Naive B cell (primary cell): ENCODE measurements at regions not wholly inside any gene's neighbourhood (a gene's known extent, or its start where the extent isn't known, plus 50 kb on each side); places are given as distances from the start of the nearest gene placed in this dataset.
"Not testable (repeated sequence)": the region's sequence is repeated elsewhere in the genome, so short reads cannot be mapped to it uniquely, and the experiment has no call there.

Experiments used
- ATAC-seq, 2 donors: fragments of 150-1000 bp; cut with Tn5 transposase; 2 replicates each; pipeline ENCODE4 v1.10.0; 2021; ENCODE audit warnings: low read depth in 2 of 2, mild to moderate bottlenecking in 2 of 2, moderate library complexity in 2 of 2
- DNase-seq: peaks from one replicate; pipeline ENCODE4 v3.0.0; 2022
- H3K27ac Mint-ChIP-seq, 6 donors: one replicate each; pipeline ENCODE4 v1.8.0; 2020 to 2022; ENCODE audit warnings: mild to moderate bottlenecking in 6 of 6, mixed read lengths in 6 of 6, moderate library complexity in 5 of 6, inconsistent platforms in 2 of 6
- H3K27me3 Mint-ChIP-seq, 3 donors: one replicate each; pipeline ENCODE4 v1.8.0; 2021 to 2022; ENCODE audit warnings: mixed read lengths in 3 of 3, mild to moderate bottlenecking in 1 of 3
- H3K36me3 Mint-ChIP-seq, 2 donors: one replicate each; pipeline ENCODE4 v1.8.0; 2020 to 2022; ENCODE audit warnings: mixed read lengths in 2 of 2, inconsistent platforms in 1 of 2, mild to moderate bottlenecking in 1 of 2
- H3K4me1 Mint-ChIP-seq, 3 donors: one replicate each; pipeline ENCODE4 v1.8.0; 2020 to 2022; ENCODE audit warnings: mixed read lengths in 3 of 3, inconsistent platforms in 1 of 3, mild to moderate bottlenecking in 1 of 3, moderate library complexity in 1 of 3
- H3K4me3 Mint-ChIP-seq, 8 donors: one replicate each; pipeline ENCODE4 v1.8.0; 2020 to 2022; ENCODE audit warnings: mild to moderate bottlenecking in 8 of 8, mixed read lengths in 8 of 8, moderate library complexity in 8 of 8, inconsistent platforms in 2 of 8
- H3K9me3 Mint-ChIP-seq, 7 donors: one replicate each; pipeline ENCODE4 v1.8.0; 2020 to 2022; ENCODE audit warnings: mixed read lengths in 7 of 7, mild to moderate bottlenecking in 5 of 7, inconsistent platforms in 2 of 7, moderate library complexity in 1 of 7

- Mint-ChIP-seq H3K27ac (no peak overlapping the region), H3K9me3 (peaks cover 0 to 8% (median 5%) of the 10 kb centered on the region in 7 donors), H3K36me3 (no peaks in the 10 kb centered on the region), H3K4me3 (no peak overlapping the region), H3K4me1 (no peaks in the 10 kb centered on the region), H3K27me3 (no peaks in the 10 kb centered on the region)
- DNase-seq (no peak), ATAC-seq (no peak)
These were observed 169.0 kb upstream of the GJE1 start for GRCh38 chr6:141963543-141964295.

GRCh38 chr6:141957271-141957670 is 175.5 kb upstream of the GJE1 start:
- Mint-ChIP-seq H3K9me3 (peaks cover 11 to 49% (median 23%) of the 10 kb centered on the region in 7 donors), H3K27ac (no peak overlapping the region), H3K4me1 (no peaks in the 10 kb centered on the region), H3K27me3 (no peaks in the 10 kb centered on the region), H3K36me3 (peaks cover 3 to 14% of the 10 kb centered on the region in 2 donors), H3K4me3 (no peak overlapping the region)
- DNase-seq (no peak), ATAC-seq (no peak)

GRCh38 chr6:141956868-141957267 is 175.9 kb upstream of the GJE1 start:
- H3K4me3 Mint-ChIP-seq = no peak overlapping the region

GRCh38 chr6:141956046-141956761 is 176.5 kb upstream of the GJE1 start:
- H3K4me1 Mint-ChIP-seq = no peaks in the 10 kb centered on the region
- ATAC-seq (no peak), DNase-seq (no peak)
- H3K27ac Mint-ChIP-seq = no peak overlapping the region
- peaks cover 18 to 58% (median 27%) of the 10 kb centered on the region in 7 donors for H3K9me3 Mint-ChIP-seq
- H3K4me3 Mint-ChIP-seq = no peak overlapping the region
- H3K36me3 Mint-ChIP-seq = peaks cover 3 to 21% of the 10 kb centered on the region in 2 donors
- H3K27me3 Mint-ChIP-seq = no peaks in the 10 kb centered on the region

More at GRCh38 chr6:141956868-141957267, 175.9 kb upstream of the GJE1 start:
- Mint-ChIP-seq H3K9me3 (peaks cover 15 to 53% (median 25%) of the 10 kb centered on the region in 7 donors), H3K36me3 (peaks cover 3 to 18% of the 10 kb centered on the region in 2 donors), H3K27ac (no peak overlapping the region), H3K27me3 (no peaks in the 10 kb centered on the region), H3K4me1 (no peaks in the 10 kb centered on the region)
- DNase-seq (no peak), ATAC-seq (no peak)

GRCh38 chr6:141953072-141953471 is 179.7 kb upstream of the GJE1 start:
- H3K27ac Mint-ChIP-seq = no peak overlapping the region
- no peaks in the 10 kb centered on the region for H3K27me3 Mint-ChIP-seq
- peaks cover 3 to 21% of the 10 kb centered on the region in 2 donors for H3K36me3 Mint-ChIP-seq
- H3K9me3 Mint-ChIP-seq = peaks cover 18 to 59% (median 26%) of the 10 kb centered on the region in 7 donors
- H3K4me3 Mint-ChIP-seq = no peak overlapping the region
- H3K4me1 Mint-ChIP-seq = no peaks in the 10 kb centered on the region
- ATAC-seq (no peak), DNase-seq (no peak)

GRCh38 chr6:141946502-141946901 is 186.2 kb upstream of the GJE1 start:
- H3K9me3 Mint-ChIP-seq = peaks cover 7 to 31% (median 22%) of the 10 kb centered on the region in 7 donors
- no peak overlapping the region for H3K4me3 Mint-ChIP-seq
- no peaks in the 10 kb centered on the region for H3K27me3 Mint-ChIP-seq
- no peak for DNase-seq
- H3K27ac Mint-ChIP-seq = no peak overlapping the region
- peaks cover 4 to 8% of the 10 kb centered on the region in 2 donors for H3K36me3 Mint-ChIP-seq
- no peaks in the 10 kb centered on the region for H3K4me1 Mint-ChIP-seq
- ATAC-seq = no peak

- no peak for DNase-seq
- peaks cover 0 to 16% of the 10 kb centered on the region in 2 donors for H3K36me3 Mint-ChIP-seq
- H3K4me1 Mint-ChIP-seq = no peaks in the 10 kb centered on the region
- H3K4me3 Mint-ChIP-seq = no peak overlapping the region
- H3K27ac Mint-ChIP-seq = no peak overlapping the region
- no peak for ATAC-seq
- H3K9me3 Mint-ChIP-seq = peaks cover 8 to 33% (median 19%) of the 10 kb centered on the region in 7 donors
- no peaks in the 10 kb centered on the region for H3K27me3 Mint-ChIP-seq
These were observed 194.1 kb upstream of the GJE1 start for GRCh38 chr6:141938664-141939063.

- DNase-seq (no peak), ATAC-seq (no peak)
- Mint-ChIP-seq H3K36me3 (peaks cover 0 to 5% of the 10 kb centered on the region in 2 donors), H3K4me3 (no peak overlapping the region), H3K27me3 (no peaks in the 10 kb centered on the region), H3K27ac (no peak overlapping the region), H3K4me1 (no peaks in the 10 kb centered on the region), H3K9me3 (peaks cover 0 to 9% (median 1%) of the 10 kb centered on the region in 7 donors)
These were observed 200.0 kb upstream of the GJE1 start for GRCh38 chr6:141932685-141933084.

- peaks cover 2 to 10% (median 4%) of the 10 kb centered on the region in 7 donors for H3K9me3 Mint-ChIP-seq
- not testable (repeated sequence) for ATAC-seq, H3K27ac Mint-ChIP-seq, H3K4me3 Mint-ChIP-seq, H3K4me1 Mint-ChIP-seq, H3K36me3 Mint-ChIP-seq, DNase-seq, H3K27me3 Mint-ChIP-seq
These were observed 206.4 kb upstream of the GJE1 start for GRCh38 chr6:141926200-141926900.

GRCh38 chr6:141925001-141925400 is 207.7 kb upstream of the GJE1 start:
- ATAC-seq (no peak), DNase-seq (no peak)
- no peaks in the 10 kb centered on the region for H3K36me3 Mint-ChIP-seq
- H3K27me3 Mint-ChIP-seq = no peaks in the 10 kb centered on the region
- no peak overlapping the region for H3K27ac Mint-ChIP-seq
- H3K9me3 Mint-ChIP-seq = peaks cover 2 to 10% (median 3%) of the 10 kb centered on the region in 7 donors
- H3K4me3 Mint-ChIP-seq = no peak overlapping the region
- no peaks in the 10 kb centered on the region for H3K4me1 Mint-ChIP-seq

- Mint-ChIP-seq H3K4me3 (no peak overlapping the region), H3K27me3 (no peaks in the 10 kb centered on the region), H3K9me3 (peaks cover 0 to 10% (median 2%) of the 10 kb centered on the region in 7 donors), H3K4me1 (no peaks in the 10 kb centered on the region), H3K36me3 (no peaks in the 10 kb centered on the region), H3K27ac (no peak overlapping the region)
- DNase-seq (no peak), ATAC-seq (no peak)
These were observed 209.8 kb upstream of the GJE1 start for GRCh38 chr6:141922898-141923297.

- not testable (repeated sequence) for H3K27me3 Mint-ChIP-seq, H3K9me3 Mint-ChIP-seq, H3K4me1 Mint-ChIP-seq, H3K4me3 Mint-ChIP-seq, ATAC-seq, H3K27ac Mint-ChIP-seq, H3K36me3 Mint-ChIP-seq, DNase-seq
These were observed 215.8 kb upstream of the GJE1 start for GRCh38 chr6:141916682-141917505.

GRCh38 chr6:141914646-141915045 is 218.1 kb upstream of the GJE1 start:
- H3K4me3 Mint-ChIP-seq = no peak overlapping the region
- ATAC-seq (no peak), DNase-seq (no peak)
- H3K27ac Mint-ChIP-seq = no peak overlapping the region
- no peaks in the 10 kb centered on the region for H3K4me1 Mint-ChIP-seq
- peaks cover 0 to 9% (median 5%) of the 10 kb centered on the region in 7 donors for H3K9me3 Mint-ChIP-seq
- no peaks in the 10 kb centered on the region for H3K27me3 Mint-ChIP-seq
- H3K36me3 Mint-ChIP-seq = no peaks in the 10 kb centered on the region
